H1 (cell line): ENCODE measurements at regions not wholly inside any gene's neighbourhood (a gene's known extent, or its start where the extent isn't known, plus 50 kb on each side); places are given as distances from the start of the nearest gene placed in this dataset.

Source experiments
- BRCA1 ChIP-seq: IDR thresholded peaks from 2 replicates; pipeline ENCODE4 v1.6.1; 2012; ENCODE audit warnings: low read depth, low read length, improper control_type of control experiment
- CREB1 ChIP-seq: IDR thresholded peaks from 2 replicates; pipeline ENCODE4 v1.6.1; 2012; ENCODE audit warnings: inconsistent platforms
- FOSL1 ChIP-seq: IDR thresholded peaks from 2 replicates; pipeline ENCODE4 v1.6.1; 2011; ENCODE audit warnings: mild to moderate bottlenecking, low read depth, low read length, moderate library complexity; ENCODE audit not compliant: insufficient read depth
- KDM1A ChIP-seq: fragments of 200-600, 300-600 bp; sonication (generic); IDR thresholded peaks from 2 replicates; pipeline ENCODE4 v1.7.1; 2016; ENCODE audit warnings: mild to moderate bottlenecking, low read length, borderline replicate concordance
- PHF8 ChIP-seq: fragments of 200-600 bp; sonication (generic); conservative IDR thresholded peaks from 2 replicates; pipeline ENCODE4 v1.7.1; 2012; ENCODE audit warnings: low read depth, mild to moderate bottlenecking, inconsistent platforms, low read length, moderate library complexity
- RNF2 ChIP-seq: fragments of 200-900, 300-1000 bp; sonication (generic); IDR thresholded peaks from 2 replicates; pipeline ENCODE4 v1.7.1; 2016; ENCODE audit warnings: borderline replicate concordance, low read depth, mild to moderate bottlenecking, antibody characterized with exemption, low read length; ENCODE audit not compliant: poor library complexity, severe bottlenecking; ENCODE audit errors: missing control alignments
- SIX5 ChIP-seq: IDR thresholded peaks from 2 replicates; pipeline ENCODE4 v1.6.1; 2011; ENCODE audit warnings: mild to moderate bottlenecking, low read depth, low read length
- TAF1 ChIP-seq: IDR thresholded peaks from 2 replicates; pipeline ENCODE4 v1.6.1; 2011; ENCODE audit warnings: mild to moderate bottlenecking, low read depth, low read length
- TAF7 ChIP-seq: optimal IDR thresholded peaks from 2 replicates; pipeline ENCODE3; 2011; ENCODE audit warnings: low read depth, mild to moderate bottlenecking, inconsistent platforms, low read length, moderate library complexity, borderline replicate concordance
- YY1 ChIP-seq: IDR thresholded peaks from 2 replicates; pipeline ENCODE4 v1.6.1; 2011; ENCODE audit warnings: low read depth, mild to moderate bottlenecking, low read length
- TF ChIP-seq, protein P1 (sequence below): fragments of 300-600 bp; sonication (generic); IDR thresholded peaks from 2 replicates; pipeline ENCODE4 v1.7.1; 2012; ENCODE audit warnings: low read length, moderate library complexity, mild to moderate bottlenecking, inconsistent platforms; ENCODE audit not compliant: insufficient replicate concordance

DNA sequence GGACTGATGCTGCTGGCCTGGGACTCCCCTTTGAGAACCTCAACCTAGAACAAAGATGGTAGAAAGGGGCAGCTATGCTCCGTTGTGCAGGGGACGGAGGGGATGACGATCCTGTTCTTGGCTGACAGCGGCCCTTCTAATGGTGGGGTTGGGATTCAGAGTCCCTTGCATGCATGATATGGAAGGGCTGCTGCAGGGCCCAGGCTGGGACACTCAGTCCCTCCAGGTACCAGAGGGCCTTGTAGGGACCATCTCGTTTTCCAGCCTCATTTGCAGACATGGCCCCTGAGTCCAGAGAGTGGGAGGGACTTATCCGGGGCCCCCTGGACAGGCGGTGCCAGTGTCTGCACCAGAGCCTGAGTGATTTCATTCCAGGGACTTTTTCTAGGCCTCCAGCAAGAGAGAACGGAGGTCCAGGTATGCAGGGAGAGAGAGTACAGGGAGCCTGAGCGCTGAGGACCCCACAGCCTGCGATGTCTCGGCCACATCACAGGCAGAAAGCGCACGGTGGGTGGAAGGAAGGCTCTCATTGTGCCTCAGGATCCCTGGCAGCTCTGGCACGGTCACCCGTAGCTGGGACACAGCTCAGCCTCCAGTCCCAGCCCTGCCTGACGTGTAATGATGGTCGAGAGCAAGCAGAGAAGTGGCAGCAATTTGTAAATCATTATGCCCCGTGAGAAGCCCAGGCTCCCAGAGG, 860.8 kb downstream of the TBC1D22A start (continued):
- TF ChIP-seq, protein P1, sequence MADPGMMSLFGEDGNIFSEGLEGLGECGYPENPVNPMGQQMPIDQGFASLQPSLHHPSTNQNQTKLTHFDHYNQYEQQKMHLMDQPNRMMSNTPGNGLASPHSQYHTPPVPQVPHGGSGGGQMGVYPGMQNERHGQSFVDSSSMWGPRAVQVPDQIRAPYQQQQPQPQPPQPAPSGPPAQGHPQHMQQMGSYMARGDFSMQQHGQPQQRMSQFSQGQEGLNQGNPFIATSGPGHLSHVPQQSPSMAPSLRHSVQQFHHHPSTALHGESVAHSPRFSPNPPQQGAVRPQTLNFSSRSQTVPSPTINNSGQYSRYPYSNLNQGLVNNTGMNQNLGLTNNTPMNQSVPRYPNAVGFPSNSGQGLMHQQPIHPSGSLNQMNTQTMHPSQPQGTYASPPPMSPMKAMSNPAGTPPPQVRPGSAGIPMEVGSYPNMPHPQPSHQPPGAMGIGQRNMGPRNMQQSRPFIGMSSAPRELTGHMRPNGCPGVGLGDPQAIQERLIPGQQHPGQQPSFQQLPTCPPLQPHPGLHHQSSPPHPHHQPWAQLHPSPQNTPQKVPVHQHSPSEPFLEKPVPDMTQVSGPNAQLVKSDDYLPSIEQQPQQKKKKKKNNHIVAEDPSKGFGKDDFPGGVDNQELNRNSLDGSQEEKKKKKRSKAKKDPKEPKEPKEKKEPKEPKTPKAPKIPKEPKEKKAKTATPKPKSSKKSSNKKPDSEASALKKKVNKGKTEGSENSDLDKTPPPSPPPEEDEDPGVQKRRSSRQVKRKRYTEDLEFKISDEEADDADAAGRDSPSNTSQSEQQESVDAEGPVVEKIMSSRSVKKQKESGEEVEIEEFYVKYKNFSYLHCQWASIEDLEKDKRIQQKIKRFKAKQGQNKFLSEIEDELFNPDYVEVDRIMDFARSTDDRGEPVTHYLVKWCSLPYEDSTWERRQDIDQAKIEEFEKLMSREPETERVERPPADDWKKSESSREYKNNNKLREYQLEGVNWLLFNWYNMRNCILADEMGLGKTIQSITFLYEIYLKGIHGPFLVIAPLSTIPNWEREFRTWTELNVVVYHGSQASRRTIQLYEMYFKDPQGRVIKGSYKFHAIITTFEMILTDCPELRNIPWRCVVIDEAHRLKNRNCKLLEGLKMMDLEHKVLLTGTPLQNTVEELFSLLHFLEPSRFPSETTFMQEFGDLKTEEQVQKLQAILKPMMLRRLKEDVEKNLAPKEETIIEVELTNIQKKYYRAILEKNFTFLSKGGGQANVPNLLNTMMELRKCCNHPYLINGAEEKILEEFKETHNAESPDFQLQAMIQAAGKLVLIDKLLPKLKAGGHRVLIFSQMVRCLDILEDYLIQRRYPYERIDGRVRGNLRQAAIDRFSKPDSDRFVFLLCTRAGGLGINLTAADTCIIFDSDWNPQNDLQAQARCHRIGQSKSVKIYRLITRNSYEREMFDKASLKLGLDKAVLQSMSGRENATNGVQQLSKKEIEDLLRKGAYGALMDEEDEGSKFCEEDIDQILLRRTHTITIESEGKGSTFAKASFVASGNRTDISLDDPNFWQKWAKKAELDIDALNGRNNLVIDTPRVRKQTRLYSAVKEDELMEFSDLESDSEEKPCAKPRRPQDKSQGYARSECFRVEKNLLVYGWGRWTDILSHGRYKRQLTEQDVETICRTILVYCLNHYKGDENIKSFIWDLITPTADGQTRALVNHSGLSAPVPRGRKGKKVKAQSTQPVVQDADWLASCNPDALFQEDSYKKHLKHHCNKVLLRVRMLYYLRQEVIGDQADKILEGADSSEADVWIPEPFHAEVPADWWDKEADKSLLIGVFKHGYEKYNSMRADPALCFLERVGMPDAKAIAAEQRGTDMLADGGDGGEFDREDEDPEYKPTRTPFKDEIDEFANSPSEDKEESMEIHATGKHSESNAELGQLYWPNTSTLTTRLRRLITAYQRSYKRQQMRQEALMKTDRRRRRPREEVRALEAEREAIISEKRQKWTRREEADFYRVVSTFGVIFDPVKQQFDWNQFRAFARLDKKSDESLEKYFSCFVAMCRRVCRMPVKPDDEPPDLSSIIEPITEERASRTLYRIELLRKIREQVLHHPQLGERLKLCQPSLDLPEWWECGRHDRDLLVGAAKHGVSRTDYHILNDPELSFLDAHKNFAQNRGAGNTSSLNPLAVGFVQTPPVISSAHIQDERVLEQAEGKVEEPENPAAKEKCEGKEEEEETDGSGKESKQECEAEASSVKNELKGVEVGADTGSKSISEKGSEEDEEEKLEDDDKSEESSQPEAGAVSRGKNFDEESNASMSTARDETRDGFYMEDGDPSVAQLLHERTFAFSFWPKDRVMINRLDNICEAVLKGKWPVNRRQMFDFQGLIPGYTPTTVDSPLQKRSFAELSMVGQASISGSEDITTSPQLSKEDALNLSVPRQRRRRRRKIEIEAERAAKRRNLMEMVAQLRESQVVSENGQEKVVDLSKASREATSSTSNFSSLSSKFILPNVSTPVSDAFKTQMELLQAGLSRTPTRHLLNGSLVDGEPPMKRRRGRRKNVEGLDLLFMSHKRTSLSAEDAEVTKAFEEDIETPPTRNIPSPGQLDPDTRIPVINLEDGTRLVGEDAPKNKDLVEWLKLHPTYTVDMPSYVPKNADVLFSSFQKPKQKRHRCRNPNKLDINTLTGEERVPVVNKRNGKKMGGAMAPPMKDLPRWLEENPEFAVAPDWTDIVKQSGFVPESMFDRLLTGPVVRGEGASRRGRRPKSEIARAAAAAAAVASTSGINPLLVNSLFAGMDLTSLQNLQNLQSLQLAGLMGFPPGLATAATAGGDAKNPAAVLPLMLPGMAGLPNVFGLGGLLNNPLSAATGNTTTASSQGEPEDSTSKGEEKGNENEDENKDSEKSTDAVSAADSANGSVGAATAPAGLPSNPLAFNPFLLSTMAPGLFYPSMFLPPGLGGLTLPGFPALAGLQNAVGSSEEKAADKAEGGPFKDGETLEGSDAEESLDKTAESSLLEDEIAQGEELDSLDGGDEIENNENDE = no peak
- TF ChIP-seq TAF1 = no peak
- TF ChIP-seq TAF7 = no peak
- TF ChIP-seq FOSL1 = no peak
- TF ChIP-seq PHF8 = no peak
- TF ChIP-seq CREB1 = no peak
- TF ChIP-seq SIX5 = no peak
- no peak for TF ChIP-seq RNF2
- TF ChIP-seq KDM1A = no peak
- TF ChIP-seq YY1 = no peak
- TF ChIP-seq BRCA1 = no peak
